ENCODE measurements at regions not wholly inside any gene's neighbourhood (a gene's known extent, or its start where the extent isn't known, plus 50 kb on each side); places are given as distances from the start of the nearest gene placed in this dataset.

DNA sequence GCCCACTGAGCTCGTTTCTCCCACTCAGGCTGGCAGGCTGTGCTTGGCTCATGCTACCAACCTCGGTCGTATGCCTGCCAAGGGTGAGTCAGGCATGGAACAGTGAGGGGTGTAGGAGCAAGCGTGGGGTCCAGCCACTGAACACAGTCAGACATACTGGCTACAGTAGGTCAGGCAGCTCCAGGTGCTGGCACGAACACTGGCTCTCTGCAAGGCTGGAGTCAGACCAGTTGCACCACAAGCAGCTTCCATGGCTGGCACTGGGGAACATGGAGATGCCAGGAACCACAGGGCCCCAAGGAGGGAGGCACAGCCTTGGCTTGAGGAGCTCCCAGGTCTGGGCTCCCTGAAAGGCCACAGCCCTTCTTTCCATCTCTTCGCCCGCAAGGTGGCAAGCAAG, 410.7 kb upstream of the KIRREL3 start:
- H3K27ac Mint-ChIP-seq: no peak overlapping the region
- no peak overlapping the region for H3K4me3 Mint-ChIP-seq
- peaks cover 12% of the 10 kb centered on the region for H3K9me3 Mint-ChIP-seq
- no peaks in the 10 kb centered on the region for H3K36me3 Mint-ChIP-seq
- no peaks in the 10 kb centered on the region for H3K4me1 Mint-ChIP-seq
- ATAC-seq (peak; percentile 16), DNase-seq (ENCODE audit: low spot score in 2 of 2) (no peak)

DNA sequence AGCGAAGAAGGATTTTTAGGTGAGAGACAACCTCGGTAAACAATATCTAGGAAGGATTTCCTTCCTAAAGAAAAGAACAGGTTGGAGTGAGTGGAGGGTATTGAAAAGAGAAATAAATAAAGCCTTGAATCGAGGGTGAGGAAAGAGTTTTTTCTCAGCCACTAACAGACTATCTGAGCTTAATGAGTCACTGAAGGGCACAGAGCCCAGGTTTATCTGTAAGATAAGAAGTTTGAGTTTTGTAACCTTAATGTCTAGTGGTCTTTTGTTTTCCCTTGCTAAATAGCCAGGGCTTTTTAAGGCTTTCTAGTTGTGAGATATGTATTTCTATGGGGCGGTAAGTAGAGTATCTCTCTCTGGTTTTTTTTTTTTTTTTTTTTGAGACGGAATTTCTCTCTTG, 394.5 kb upstream of the KIRREL3 start:
- Mint-ChIP-seq H3K36me3 (no peaks in the 10 kb centered on the region), H3K9me3 (peaks cover 8% of the 10 kb centered on the region), H3K4me3 (no peak overlapping the region), H3K27ac (no peak overlapping the region), H3K4me1 (no peaks in the 10 kb centered on the region)
- ATAC-seq: no peak
- no peak for DNase-seq (ENCODE audit: low spot score in 2 of 2)

DNA sequence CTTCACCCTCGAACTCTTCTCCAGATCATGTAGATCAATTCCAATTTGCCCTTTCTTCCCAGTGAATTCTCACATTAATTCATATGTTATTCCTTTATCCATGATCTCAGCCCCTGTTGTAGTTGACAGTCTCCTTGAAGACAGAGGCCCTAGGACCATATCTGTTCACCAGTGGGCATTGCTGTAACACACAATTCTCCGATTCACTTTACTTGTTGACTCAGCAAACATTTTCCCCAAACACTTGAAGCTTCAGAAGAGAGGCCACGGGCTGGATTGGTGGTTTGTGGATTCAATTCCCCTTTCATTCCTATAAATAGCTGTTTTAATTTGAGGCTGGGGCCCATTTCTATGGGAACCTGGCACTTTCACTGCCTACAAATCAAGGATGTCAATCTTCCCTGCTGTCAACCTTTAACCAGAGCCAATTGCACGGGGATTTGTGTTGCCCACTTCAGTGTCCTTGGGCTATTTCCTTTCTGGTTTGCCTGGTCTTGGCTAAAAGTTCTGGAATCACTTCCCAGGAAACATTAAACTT, 393.0 kb upstream of the KIRREL3 start:
- Mint-ChIP-seq H3K4me3 (no peak overlapping the region), H3K36me3 (no peaks in the 10 kb centered on the region), H3K27ac (no peak overlapping the region), H3K4me1 (no peaks in the 10 kb centered on the region), H3K9me3 (peaks cover 8% of the 10 kb centered on the region)
- ATAC-seq (no peak), DNase-seq (ENCODE audit: low spot score in 2 of 2) (no peak)

DNA sequence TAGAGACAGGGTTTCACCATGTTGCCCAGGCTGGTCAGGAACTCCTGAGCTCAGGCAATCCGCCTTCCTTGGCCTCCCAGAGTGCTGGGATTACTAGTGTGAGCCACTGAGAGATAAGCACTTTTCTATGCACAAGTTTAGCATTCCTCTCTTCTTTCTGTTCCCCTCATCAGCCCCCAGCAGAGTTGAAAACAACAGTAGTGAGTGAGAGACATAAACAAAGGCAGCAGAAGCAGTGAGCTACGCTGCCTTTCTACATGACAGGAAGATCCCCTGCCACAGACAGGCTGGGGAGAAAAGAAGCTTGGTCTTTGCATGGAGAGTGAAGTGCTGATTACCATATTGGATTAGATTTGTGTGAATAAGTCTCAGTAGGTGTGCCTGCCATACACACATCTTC, 392.0 kb upstream of the KIRREL3 start:
- H3K36me3 Mint-ChIP-seq: no peaks in the 10 kb centered on the region
- DNase-seq (ENCODE audit: low spot score in 2 of 2) (no peak), ATAC-seq (no peak)
- H3K27ac Mint-ChIP-seq: no peak overlapping the region
- H3K4me3 Mint-ChIP-seq: no peak overlapping the region
- H3K4me1 Mint-ChIP-seq: no peaks in the 10 kb centered on the region
- H3K9me3 Mint-ChIP-seq: peaks cover 10% of the 10 kb centered on the region

DNA sequence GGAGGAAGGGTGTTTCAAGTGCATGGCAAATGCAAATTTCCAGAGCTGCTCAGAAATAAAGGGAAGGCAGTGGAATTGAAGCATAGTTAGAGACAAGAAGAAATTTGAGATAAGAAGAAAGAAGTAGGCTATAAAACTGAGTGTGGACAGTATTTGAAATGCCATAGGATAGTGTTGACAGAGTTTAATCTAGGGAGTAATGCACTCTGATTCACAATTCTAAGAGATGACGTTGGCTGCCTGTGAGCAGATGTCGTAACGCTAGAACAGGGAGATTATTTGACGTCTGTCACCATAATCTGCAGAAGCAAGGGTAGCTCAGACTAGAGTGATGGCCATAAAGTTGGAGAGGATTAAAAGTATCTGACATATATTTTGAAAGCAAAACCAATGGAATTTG, 389.9 kb upstream of the KIRREL3 start:
- no peak overlapping the region for H3K4me3 Mint-ChIP-seq

DNA sequence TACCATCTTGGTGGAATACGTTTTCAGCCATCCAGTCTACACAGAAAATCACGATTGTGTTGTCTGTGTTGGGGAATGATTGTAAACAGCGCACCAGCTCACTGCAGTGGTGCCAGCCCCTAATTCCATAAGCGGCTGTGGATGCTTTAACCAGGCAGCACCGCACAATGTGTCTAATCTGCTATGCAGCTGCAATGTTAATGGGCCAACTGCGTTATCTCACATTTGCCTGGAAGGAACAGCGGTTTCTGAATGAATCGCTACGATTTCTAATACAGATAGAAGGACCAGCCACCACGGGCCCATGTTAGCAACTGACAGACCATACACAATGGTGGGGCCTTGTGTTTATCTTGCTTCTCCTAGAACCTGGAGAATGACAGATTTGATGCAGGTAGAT, 384.5 kb upstream of the KIRREL3 start:
- H3K27ac Mint-ChIP-seq: no peak overlapping the region
- ATAC-seq (no peak), DNase-seq (ENCODE audit: low spot score in 2 of 2) (no peak)
- no peaks in the 10 kb centered on the region for H3K36me3 Mint-ChIP-seq
- H3K9me3 Mint-ChIP-seq: peaks cover 6% of the 10 kb centered on the region
- no peak overlapping the region for H3K4me3 Mint-ChIP-seq
- H3K4me1 Mint-ChIP-seq: no peaks in the 10 kb centered on the region

More for the DNA sequence above, 389.9 kb upstream of the KIRREL3 start:
- Mint-ChIP-seq H3K36me3 (no peaks in the 10 kb centered on the region), H3K27ac (no peak overlapping the region), H3K4me1 (no peaks in the 10 kb centered on the region), H3K9me3 (peaks cover 11% of the 10 kb centered on the region)
- ATAC-seq (no peak), DNase-seq (ENCODE audit: low spot score in 2 of 2) (no peak)

DNA sequence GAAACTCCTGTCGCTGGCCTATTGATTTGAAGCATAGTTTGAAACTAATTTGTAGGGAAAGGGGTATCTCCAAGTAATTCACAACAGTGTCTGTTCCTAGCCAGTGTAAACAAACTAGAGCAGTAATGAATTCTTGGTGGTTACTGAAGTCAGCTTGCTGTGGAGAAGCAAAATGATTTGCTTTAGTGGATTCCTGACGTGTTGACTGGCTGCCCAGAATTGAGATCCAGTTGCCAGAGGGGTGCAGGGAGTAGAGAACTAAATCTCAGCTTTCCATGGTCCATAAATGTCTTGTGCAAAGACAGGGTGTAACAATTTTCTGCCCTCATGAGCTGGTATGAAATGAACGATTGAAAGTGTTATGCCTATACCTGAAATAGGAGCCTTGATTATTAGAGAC, 382.5 kb upstream of the KIRREL3 start:
- no peak overlapping the region for H3K4me3 Mint-ChIP-seq
- no peak overlapping the region for H3K27ac Mint-ChIP-seq
- no peaks in the 10 kb centered on the region for H3K4me1 Mint-ChIP-seq
- no peak for DNase-seq (ENCODE audit: low spot score in 2 of 2)
- H3K36me3 Mint-ChIP-seq: no peaks in the 10 kb centered on the region
- ATAC-seq: no peak
- H3K9me3 Mint-ChIP-seq: peaks cover 3% of the 10 kb centered on the region

DNA sequence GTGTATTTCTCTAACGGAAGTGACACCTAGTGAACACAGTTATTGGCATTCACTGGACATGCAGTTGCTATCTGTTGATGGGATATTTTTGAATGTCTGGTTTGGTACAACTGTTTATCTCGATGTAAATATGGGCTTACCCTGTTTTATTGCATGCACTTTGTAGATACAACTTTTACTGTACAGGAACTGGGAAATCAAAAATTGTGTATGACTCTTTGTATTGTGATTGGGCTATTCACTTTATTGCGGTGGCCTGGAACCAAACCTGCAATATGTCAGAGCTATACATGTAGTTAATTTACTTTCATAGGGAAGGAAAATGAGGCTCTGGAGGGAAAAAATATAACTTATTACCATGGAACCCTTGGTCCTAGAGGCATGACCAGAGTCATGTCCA, 380.7 kb upstream of the KIRREL3 start:
- Mint-ChIP-seq H3K4me3 (no peak overlapping the region), H3K9me3 (peaks cover 4% of the 10 kb centered on the region), H3K4me1 (no peaks in the 10 kb centered on the region), H3K27ac (no peak overlapping the region), H3K36me3 (no peaks in the 10 kb centered on the region)
- no peak for DNase-seq (ENCODE audit: low spot score in 2 of 2)
- ATAC-seq: no peak

DNA sequence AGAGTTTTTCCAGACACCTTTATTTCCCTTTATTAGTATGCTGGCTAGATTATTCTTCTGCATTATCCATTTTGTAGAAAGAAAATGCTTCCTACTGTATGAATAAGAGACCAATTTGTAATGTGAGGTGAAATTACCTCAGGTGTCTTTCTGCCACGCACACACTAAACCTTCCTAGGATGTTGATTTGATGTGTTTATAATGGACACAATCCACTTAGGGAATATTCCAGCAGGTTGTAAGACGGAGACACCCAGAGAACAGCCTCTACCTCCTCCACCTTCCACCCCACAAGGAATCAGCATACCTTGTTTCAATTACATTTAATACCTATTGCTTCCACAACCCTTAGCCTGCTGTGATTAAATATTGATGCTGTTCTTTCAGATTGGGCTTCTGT, 379.1 kb upstream of the KIRREL3 start:
- Mint-ChIP-seq H3K36me3 (no peaks in the 10 kb centered on the region), H3K9me3 (peaks cover 9% of the 10 kb centered on the region)
- ATAC-seq: no peak

DNA sequence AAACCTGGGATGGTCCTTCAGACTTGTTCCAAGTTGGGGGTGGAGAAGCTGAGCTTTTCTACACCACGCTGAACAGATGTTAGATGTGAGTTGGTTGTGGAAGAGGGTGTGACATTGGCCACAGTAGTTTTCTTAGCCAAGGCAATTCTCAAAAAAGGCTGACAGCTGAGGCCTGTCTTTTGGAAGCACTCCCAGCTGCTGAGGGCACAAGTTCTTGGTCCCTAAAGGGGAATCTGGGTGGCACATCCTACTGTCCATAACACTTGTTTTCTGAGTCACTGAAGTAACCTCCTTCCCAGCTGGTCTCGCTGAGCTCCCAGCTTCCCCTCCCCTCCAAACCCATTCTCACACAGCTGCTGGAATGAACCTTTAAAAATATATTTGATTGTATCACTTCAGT, 375.7 kb upstream of the KIRREL3 start:
- Mint-ChIP-seq H3K9me3 (peaks cover 12% of the 10 kb centered on the region), H3K4me3 (no peak overlapping the region), H3K4me1 (no peaks in the 10 kb centered on the region), H3K27ac (no peak overlapping the region), H3K36me3 (no peaks in the 10 kb centered on the region)
- ATAC-seq (no peak), DNase-seq (ENCODE audit: low spot score in 2 of 2) (no peak)

More for the DNA sequence above, 379.1 kb upstream of the KIRREL3 start:
- Mint-ChIP-seq H3K27ac (no peak overlapping the region), H3K4me1 (no peaks in the 10 kb centered on the region), H3K4me3 (no peak overlapping the region)
- no peak for DNase-seq (ENCODE audit: low spot score in 2 of 2)

DNA sequence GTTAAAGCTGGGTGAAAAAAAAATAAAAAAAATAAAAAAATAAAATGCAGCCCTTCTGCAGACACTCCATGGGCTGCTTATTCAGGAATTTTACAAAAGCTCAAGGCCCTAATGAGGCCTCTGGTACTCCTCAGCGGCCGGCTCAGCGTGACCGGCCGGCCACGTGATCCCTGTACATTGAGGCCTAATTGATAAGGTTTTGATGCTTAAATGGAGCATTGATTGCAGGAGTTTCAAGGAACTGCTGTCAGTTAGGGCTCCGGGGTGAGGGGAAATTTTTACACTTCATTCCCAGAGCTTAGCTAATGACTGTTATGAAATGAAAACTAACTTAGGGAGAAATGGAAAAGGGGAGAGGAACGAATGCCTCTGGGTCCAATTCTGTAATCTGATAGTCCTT, 368.8 kb upstream of the KIRREL3 start:
- Mint-ChIP-seq H3K4me1 (no peaks in the 10 kb centered on the region), H3K4me3 (no peak overlapping the region), H3K36me3 (no peaks in the 10 kb centered on the region), H3K27ac (no peak overlapping the region), H3K9me3 (peaks cover 3% of the 10 kb centered on the region)
- DNase-seq (ENCODE audit: low spot score in 2 of 2) (no peak), ATAC-seq (no peak)

DNA sequence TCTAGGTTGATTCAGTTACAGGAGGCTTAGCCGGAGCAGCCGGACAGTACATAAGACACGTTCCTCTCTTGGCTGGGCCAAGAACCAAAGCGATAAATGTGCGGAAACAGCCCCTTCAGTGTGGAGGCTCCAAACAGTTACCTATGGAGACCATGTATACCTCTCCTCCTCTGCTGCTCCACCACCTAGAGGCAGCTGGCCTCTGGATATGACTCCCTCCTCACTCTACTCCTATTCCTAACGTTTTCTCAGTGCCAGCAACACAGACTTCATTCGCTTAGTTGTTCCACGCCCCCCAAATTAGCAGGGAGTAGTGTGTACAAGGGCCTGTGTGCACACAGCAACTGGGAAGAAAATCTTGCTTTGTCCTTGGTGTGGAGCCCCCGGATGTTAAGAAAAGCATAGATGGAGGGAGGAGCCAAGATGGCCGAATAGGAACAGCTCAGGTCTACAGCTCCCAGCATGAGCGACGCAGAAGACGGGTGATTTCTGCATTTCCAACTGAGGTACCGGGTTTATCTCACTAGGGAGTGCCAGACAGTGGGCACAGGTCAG, 362.3 kb upstream of the KIRREL3 start:
- no peaks in the 10 kb centered on the region for H3K4me1 Mint-ChIP-seq
- no peaks in the 10 kb centered on the region for H3K36me3 Mint-ChIP-seq
- H3K4me3 Mint-ChIP-seq: no peak overlapping the region
- ATAC-seq: no peak
- no peak overlapping the region for H3K27ac Mint-ChIP-seq
- peaks cover 6% of the 10 kb centered on the region for H3K9me3 Mint-ChIP-seq
- no peak for DNase-seq (ENCODE audit: low spot score in 2 of 2)

DNA sequence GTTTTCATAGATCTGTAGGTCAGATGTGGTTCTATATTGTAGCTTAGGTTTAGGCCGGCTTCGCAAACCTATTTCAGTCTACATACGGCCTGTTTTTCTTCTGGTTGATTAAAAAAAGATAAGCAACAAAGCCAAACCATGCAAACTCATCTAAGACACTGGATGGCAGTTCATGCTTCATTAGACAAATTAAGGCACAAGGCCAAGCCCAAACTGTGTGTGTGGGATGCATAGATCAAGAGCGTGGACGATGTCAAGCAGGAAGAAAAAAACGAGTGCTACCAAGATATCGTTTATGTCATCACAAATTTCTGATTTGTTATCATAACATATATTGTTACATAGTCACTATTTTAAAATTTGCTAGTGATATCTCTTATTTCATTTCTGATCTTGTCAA, 357.6 kb upstream of the KIRREL3 start:
- H3K27ac Mint-ChIP-seq: no peak overlapping the region
- H3K36me3 Mint-ChIP-seq: no peaks in the 10 kb centered on the region
- no peak overlapping the region for H3K4me3 Mint-ChIP-seq
- H3K9me3 Mint-ChIP-seq: peaks cover 6% of the 10 kb centered on the region
- no peaks in the 10 kb centered on the region for H3K4me1 Mint-ChIP-seq
- no peak for ATAC-seq
- no peak for DNase-seq (ENCODE audit: low spot score in 2 of 2)

DNA sequence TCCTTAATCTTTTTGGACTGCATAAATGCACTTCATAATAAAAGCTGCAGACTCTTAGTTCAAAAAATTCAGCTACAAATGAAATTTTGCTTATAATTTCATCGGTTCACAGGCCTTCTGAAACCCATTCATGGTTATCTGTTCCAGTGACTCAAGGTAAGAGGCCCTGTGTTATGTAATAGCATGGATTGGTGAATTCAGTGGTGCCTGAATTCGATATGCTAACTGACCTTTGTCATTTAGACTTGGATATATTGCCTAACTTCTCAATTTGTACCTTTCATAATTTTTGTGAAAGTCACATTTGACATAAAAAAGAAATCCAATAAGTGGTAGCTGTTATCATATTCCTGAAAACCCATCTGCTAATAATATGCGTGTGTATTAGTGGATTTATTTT, 349.9 kb upstream of the KIRREL3 start:
- no peaks in the 10 kb centered on the region for H3K4me1 Mint-ChIP-seq
- peaks cover 7% of the 10 kb centered on the region for H3K9me3 Mint-ChIP-seq
- H3K36me3 Mint-ChIP-seq: no peaks in the 10 kb centered on the region
- no peak for DNase-seq (ENCODE audit: low spot score in 2 of 2)
- ATAC-seq: no peak
- H3K27ac Mint-ChIP-seq: no peak overlapping the region
- no peak overlapping the region for H3K4me3 Mint-ChIP-seq

DNA sequence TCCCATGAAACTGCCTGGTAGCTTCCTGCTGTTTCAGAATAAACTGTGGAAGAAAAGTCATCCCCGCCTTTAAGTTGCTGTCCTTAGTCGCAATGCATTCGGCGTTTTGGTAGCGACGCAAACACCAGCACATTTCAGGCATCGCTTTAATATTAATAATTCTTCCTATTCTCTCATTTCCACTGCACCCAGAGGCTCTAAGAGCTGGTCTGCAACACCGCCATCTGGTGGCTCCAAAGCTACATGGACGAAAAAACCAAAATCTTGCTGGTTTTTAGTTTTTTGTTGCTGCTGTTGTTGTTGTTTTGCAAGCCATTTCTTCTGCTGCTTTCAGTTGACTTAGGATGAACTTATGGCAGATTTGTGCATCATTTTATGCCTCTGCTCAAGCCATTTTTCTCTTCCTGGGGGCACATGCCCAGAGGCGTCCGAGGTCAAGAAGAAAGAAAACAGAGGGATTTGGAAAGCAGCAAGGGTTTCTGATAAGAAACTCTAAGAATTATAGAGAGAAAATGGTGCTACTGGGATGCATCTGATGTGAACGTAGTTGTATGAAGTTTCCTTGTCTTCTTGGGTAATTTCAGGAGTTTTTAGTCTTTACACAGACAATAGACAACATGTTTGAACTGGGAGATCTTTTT, 345.4 kb upstream of the KIRREL3 start:
- Mint-ChIP-seq H3K36me3 (no peaks in the 10 kb centered on the region), H3K4me1 (no peaks in the 10 kb centered on the region), H3K4me3 (no peak overlapping the region), H3K27ac (no peak overlapping the region), H3K9me3 (peaks cover 7% of the 10 kb centered on the region)
- ATAC-seq (no peak), DNase-seq (ENCODE audit: low spot score in 2 of 2) (no peak)

DNA sequence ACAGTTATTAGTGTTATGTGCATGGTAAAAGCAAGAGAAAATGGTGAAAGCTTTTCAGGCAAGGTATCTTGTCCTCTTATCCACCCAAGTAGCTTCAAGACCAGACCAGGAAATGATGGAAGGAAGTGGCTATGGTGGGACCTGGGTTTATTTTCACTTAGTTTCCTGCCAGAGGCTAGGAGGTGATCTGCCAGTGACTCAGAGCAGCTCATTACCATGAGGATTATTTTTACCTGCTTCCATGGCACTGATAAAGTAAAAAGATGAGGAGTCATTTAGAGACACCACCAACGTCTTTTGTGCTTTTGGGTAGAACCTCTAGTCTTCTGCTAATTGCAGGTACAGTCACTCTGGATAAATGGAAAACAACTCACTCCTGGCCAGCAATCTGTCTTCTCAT, 339.9 kb upstream of the KIRREL3 start:
- no peak for ATAC-seq
- no peak overlapping the region for H3K4me3 Mint-ChIP-seq
- no peaks in the 10 kb centered on the region for H3K4me1 Mint-ChIP-seq
- H3K36me3 Mint-ChIP-seq: no peaks in the 10 kb centered on the region
- no peak overlapping the region for H3K27ac Mint-ChIP-seq
- no peak for DNase-seq (ENCODE audit: low spot score in 2 of 2)
- H3K9me3 Mint-ChIP-seq: peaks cover 6% of the 10 kb centered on the region
